ENCODE measurements at regions not wholly inside any gene's neighbourhood (a gene's known extent, or its start where the extent isn't known, plus 50 kb on each side); places are given as distances from the start of the nearest gene placed in this dataset.

- DNase-seq (ENCODE audit: low read depth), result no peak
- TF ChIP-seq, protein P1, sequence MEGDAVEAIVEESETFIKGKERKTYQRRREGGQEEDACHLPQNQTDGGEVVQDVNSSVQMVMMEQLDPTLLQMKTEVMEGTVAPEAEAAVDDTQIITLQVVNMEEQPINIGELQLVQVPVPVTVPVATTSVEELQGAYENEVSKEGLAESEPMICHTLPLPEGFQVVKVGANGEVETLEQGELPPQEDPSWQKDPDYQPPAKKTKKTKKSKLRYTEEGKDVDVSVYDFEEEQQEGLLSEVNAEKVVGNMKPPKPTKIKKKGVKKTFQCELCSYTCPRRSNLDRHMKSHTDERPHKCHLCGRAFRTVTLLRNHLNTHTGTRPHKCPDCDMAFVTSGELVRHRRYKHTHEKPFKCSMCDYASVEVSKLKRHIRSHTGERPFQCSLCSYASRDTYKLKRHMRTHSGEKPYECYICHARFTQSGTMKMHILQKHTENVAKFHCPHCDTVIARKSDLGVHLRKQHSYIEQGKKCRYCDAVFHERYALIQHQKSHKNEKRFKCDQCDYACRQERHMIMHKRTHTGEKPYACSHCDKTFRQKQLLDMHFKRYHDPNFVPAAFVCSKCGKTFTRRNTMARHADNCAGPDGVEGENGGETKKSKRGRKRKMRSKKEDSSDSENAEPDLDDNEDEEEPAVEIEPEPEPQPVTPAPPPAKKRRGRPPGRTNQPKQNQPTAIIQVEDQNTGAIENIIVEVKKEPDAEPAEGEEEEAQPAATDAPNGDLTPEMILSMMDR (conservative IDR thresholded peaks at IDR 0.05; ENCODE audit: control insufficient read depth, insufficient read depth, low read depth, low read length), result no peak
- H3K4me3 ChIP-seq (ENCODE audit: control insufficient read depth, low read depth, low read length), result no peak overlapping the region
These were observed 93.8 kb upstream of the PPP1R26 start for GRCh38 chr9:135385793-135386192.

- TF ChIP-seq, protein P1 (conservative IDR thresholded peaks at IDR 0.05; ENCODE audit: control insufficient read depth, insufficient read depth, low read depth, low read length), result no peak
- no peak for DNase-seq (ENCODE audit: low read depth)
- H3K4me3 ChIP-seq (ENCODE audit: control insufficient read depth, low read depth, low read length), result no peak overlapping the region
These were observed 91.6 kb upstream of the PPP1R26 start for GRCh38 chr9:135387976-135388375.

DNA sequence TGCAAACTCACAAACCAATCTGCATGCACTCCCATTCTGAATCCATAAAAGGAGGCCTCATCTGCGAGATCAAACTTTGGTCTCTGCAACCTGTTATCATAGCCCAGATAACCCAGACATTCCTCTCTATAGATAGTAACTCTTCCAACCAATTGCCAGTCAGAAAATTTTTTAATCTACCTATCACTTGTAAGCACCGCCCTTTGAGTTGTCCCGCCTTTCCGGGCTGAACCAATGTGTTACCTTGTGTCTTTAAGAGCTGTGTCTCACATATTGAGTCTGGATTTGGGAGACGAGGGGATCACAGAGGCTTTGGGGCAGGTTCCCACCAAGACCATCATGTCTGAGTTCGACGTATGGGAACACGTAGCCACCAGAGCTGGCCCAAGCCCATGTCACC lies 91.1 kb upstream of the PPP1R26 start:
- DNase-seq (ENCODE audit: low read depth), result no peak
- no peak overlapping the region for H3K4me3 ChIP-seq (ENCODE audit: control insufficient read depth, low read depth, low read length)
- TF ChIP-seq, protein P1 (conservative IDR thresholded peaks at IDR 0.05; ENCODE audit: control insufficient read depth, insufficient read depth, low read depth, low read length), result no peak

DNA sequence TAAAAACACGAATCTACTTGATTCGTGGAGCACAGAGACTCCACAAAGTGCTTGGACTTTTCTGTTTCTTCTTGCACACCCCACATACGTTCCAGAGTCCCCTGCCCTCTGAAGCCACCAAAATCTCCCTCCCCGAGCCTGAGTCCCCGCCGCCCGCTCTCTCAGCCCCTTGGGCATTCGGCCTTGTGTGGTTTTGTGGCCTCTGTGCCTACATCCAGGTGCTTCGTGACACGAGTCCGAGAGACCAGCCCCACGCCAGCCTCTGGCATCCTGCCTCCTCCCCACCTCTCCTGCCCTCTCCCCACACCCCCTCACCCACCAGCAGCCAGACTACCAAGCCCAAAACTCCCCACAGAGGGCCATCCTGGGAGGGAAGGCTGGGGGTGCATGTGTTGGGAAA lies 87.8 kb upstream of the PPP1R26 start:
- TF ChIP-seq, protein P1 (conservative IDR thresholded peaks at IDR 0.05; ENCODE audit: control insufficient read depth, insufficient read depth, low read depth, low read length), result no peak
- H3K4me3 ChIP-seq (ENCODE audit: control insufficient read depth, low read depth, low read length), result no peak overlapping the region
- DNase-seq (ENCODE audit: low read depth), result no peak

DNA sequence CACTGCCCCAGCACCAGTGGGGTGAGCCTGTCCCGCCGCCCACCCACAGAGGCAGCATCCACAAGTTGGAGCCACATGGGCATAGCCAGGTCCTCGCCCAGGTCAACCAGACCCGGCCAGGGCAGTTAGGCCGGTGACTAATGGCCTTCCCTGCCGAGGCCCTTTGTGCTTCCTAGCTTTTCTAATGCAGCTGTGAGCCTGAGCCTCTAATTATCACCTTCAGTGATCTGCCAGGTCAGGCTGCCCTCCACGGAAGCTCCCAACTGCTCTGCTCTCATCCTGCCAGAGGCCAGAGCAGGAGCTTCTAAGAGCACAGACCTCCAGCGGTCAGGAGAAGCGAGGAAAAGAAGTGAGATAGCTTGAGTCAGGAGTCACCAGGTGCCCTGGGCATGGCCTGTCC lies 87.1 kb upstream of the PPP1R26 start:
- no peak overlapping the region for H3K4me3 ChIP-seq (ENCODE audit: control insufficient read depth, low read depth, low read length)
- TF ChIP-seq, protein P1 (conservative IDR thresholded peaks at IDR 0.05; ENCODE audit: control insufficient read depth, insufficient read depth, low read depth, low read length), result no peak
- no peak for DNase-seq (ENCODE audit: low read depth)

GRCh38 chr9:135394131-135394530 lies 85.5 kb upstream of the PPP1R26 start:
- TF ChIP-seq, protein P1 (conservative IDR thresholded peaks at IDR 0.05; ENCODE audit: control insufficient read depth, insufficient read depth, low read depth, low read length), result no peak
- no peak overlapping the region for H3K4me3 ChIP-seq (ENCODE audit: control insufficient read depth, low read depth, low read length)
- no peak for DNase-seq (ENCODE audit: low read depth)

Measured in fibroblast of mammary gland (primary cell).